ENCODE measurements at regions not wholly inside any gene's neighbourhood (a gene's known extent, or its start where the extent isn't known, plus 50 kb on each side); places are given as distances from the start of the nearest gene placed in this dataset.

- TF ChIP-seq CTCF (conservative IDR thresholded peaks at IDR 0.05; ENCODE audit: low read depth in 2 of 2), result no peak
- TF ChIP-seq EZH2 (IDR thresholded peaks at IDR 0.05; ENCODE audit: low read depth, unreplicated experiment), result no peak
- no peak for TF ChIP-seq REST (IDR thresholded peaks at IDR 0.05; ENCODE audit: unreplicated experiment)
- no peak for TF ChIP-seq JUNB (IDR thresholded peaks at IDR 0.05; ENCODE audit: unreplicated experiment)
Observed at GRCh38 chr4:41471126-41472071, 66.6 kb upstream of the LIMCH1 start.
